Keratinocyte (primary cell): ENCODE measurements at regions not wholly inside any gene's neighbourhood (a gene's known extent, or its start where the extent isn't known, plus 50 kb on each side); places are given as distances from the start of the nearest gene placed in this dataset.

Experiments used
- DNase-seq: peaks from one replicate; pipeline ENCODE4 v3.0.0-alpha.2; 2011; ENCODE audit warnings: low read depth, missing footprints, low spot score
- FAIRE-seq: peaks from 2 replicates; lab custom pipeline; 2011; peaks lifted over from hg19 to GRCh38; lab: Jason Lieb, UNC
- H2AFZ ChIP-seq: 2 replicates; pipeline ENCODE4 v1.6.0; 2012; ENCODE audit warnings: low read length, control low read depth, inconsistent platforms; ENCODE audit not compliant: control insufficient read depth
- H3K27ac ChIP-seq: 2 replicates; pipeline ENCODE4 v1.5.1; 2011; ENCODE audit warnings: low read length; ENCODE audit not compliant: control insufficient read depth, insufficient read depth
- H3K27me3 ChIP-seq: 3 replicates; pipeline ENCODE4 v1.6.0; 2011; ENCODE audit warnings: low read length; ENCODE audit not compliant: control insufficient read depth, insufficient read depth; ENCODE audit errors: extremely low read depth
- H3K36me3 ChIP-seq, 2 experiments: 2 replicates in 1 of 2; 3 replicates in 1 of 2; pipeline ENCODE4 v1.5.1; 2011; ENCODE audit warnings: low read length in 2 of 2, mild to moderate bottlenecking in 1 of 2; ENCODE audit not compliant: control insufficient read depth in 2 of 2, insufficient read depth in 2 of 2; ENCODE audit errors: extremely low read depth in 1 of 2
- H3K4me1 ChIP-seq: 3 replicates; pipeline ENCODE4 v1.5.1; 2011; ENCODE audit warnings: low read length; ENCODE audit not compliant: control insufficient read depth, insufficient read depth; ENCODE audit errors: extremely low read depth
- H3K4me2 ChIP-seq: 3 replicates; pipeline ENCODE4 v1.6.0; 2011; ENCODE audit warnings: low read depth, low read length; ENCODE audit not compliant: control insufficient read depth, insufficient read depth; ENCODE audit errors: extremely low read depth
- H3K4me3 ChIP-seq, 3 experiments: fragments of 200-600 bp in 1 of 3; sonication (generic) in 1 of 3; 2 replicates in 2 of 3; 3 replicates in 1 of 3; pipeline ENCODE4 v1.5.1; 2011 to 2016; ENCODE audit warnings: low read length in 3 of 3, mild to moderate bottlenecking in 3 of 3, control low read depth in 2 of 3, inconsistent platforms in 1 of 3, low read depth in 1 of 3, mixed read lengths in 1 of 3, mixed run types in 1 of 3, moderate library complexity in 1 of 3; ENCODE audit not compliant: control insufficient read depth in 2 of 3, insufficient read depth in 2 of 3; ENCODE audit errors: extremely low read depth in 1 of 3
- H3K79me2 ChIP-seq: 2 replicates; pipeline ENCODE4 v1.6.0; 2012; ENCODE audit warnings: low read length; ENCODE audit not compliant: control insufficient read depth, insufficient read depth
- H3K9ac ChIP-seq: 3 replicates; pipeline ENCODE4 v1.6.0; 2011; ENCODE audit warnings: low read length; ENCODE audit not compliant: control insufficient read depth, insufficient read depth; ENCODE audit errors: extremely low read depth
- H3K9me1 ChIP-seq: 3 replicates; pipeline ENCODE4 v1.6.0; 2011; ENCODE audit warnings: low read length; ENCODE audit not compliant: control insufficient read depth, insufficient read depth; ENCODE audit errors: extremely low read depth
- H3K9me3 ChIP-seq: 2 replicates; pipeline ENCODE4 v1.5.1; 2012; ENCODE audit warnings: low read depth, low read length; ENCODE audit not compliant: control insufficient read depth
- H4K20me1 ChIP-seq: 3 replicates; pipeline ENCODE4 v1.6.0; 2011; ENCODE audit warnings: low read length; ENCODE audit not compliant: control insufficient read depth, insufficient read depth; ENCODE audit errors: extremely low read depth
- CTCF ChIP-seq, 3 experiments: IDR thresholded peaks in 1 of 3; conservative IDR thresholded peaks in 1 of 3; optimal IDR thresholded peaks in 1 of 3; 2 replicates in 2 of 3; 3 replicates in 1 of 3; pipeline versions ENCODE3 to v1.5.1; 2011; ENCODE audit warnings: low read length in 3 of 3, mild to moderate bottlenecking in 3 of 3, moderate library complexity in 2 of 3, control low read depth in 1 of 3, inconsistent platforms in 1 of 3; ENCODE audit not compliant: insufficient read depth in 2 of 3; ENCODE audit errors: extremely low read depth in 1 of 3
- EZH2 ChIP-seq: IDR thresholded peaks from one replicate; pipeline ENCODE4 v1.6.1; 2012; ENCODE audit warnings: inconsistent platforms, mild to moderate bottlenecking, low read length, moderate library complexity
- dilution Hi-C: fragments of 300-500 bp; cut with MboI; formaldehyde crosslinking; loops from one replicate; pipeline ENCODE4 v1.7.0; 2020; ENCODE audit warnings: low sequenced_read_pairs; ENCODE audit not compliant: extremely low pct_ligation_motif_present

GRCh38 chr3:59167756-59168155 lies 117.9 kb upstream of the CFAP20DC start:
- dilution Hi-C loops = no loop called here
- H3K27me3 ChIP-seq = no peaks in the 10 kb centered on the region
- no peak for TF ChIP-seq CTCF (optimal IDR thresholded peaks at IDR 0.05 in 1 of 3, IDR thresholded peaks at IDR 0.05 in 1 of 3, conservative IDR thresholded peaks at IDR 0.05 in 1 of 3; ENCODE audit: extremely low read depth in 1 of 3, insufficient read depth in 2 of 3, low read length in 3 of 3)
- no peak for TF ChIP-seq EZH2
- no peak overlapping the region for H3K27ac ChIP-seq
- H3K36me3 ChIP-seq = no peaks in the 10 kb centered on the region
- H3K79me2 ChIP-seq = no peaks in the 10 kb centered on the region
- no peak overlapping the region for H3K9ac ChIP-seq
- no peaks in the 10 kb centered on the region for H4K20me1 ChIP-seq
- H3K4me2 ChIP-seq = no peak overlapping the region
- no peaks in the 10 kb centered on the region for H3K9me1 ChIP-seq
- DNase-seq (no peak), FAIRE-seq (no peak)
- H3K4me3 ChIP-seq = no peak overlapping the region
- H3K4me1 ChIP-seq = no peaks in the 10 kb centered on the region
- no peak overlapping the region for H2AFZ ChIP-seq
- no peaks in the 10 kb centered on the region for H3K9me3 ChIP-seq

DNA sequence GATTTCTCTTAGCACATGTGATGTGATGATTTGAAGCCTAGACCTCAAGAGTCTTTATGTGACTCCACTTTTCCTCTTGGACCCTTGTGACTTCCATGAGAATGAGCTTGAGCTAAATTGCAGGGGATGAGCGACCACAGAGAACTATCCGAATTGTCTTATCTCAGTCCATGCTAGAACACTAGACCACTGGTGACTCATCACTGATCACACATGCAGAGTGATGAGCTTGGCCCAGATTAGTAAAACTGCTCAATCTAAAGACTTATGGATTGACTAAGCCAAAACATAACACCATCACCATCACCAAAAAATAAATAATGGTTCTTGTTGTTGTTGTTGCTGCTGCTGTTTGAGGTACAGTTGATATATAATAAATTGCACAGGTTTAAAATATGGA lies 114.1 kb upstream of the CFAP20DC start:
- Histone ChIP-seq H3K27me3 (no peaks in the 10 kb centered on the region), H3K9me1 (no peaks in the 10 kb centered on the region), H3K4me2 (no peak overlapping the region), H4K20me1 (no peaks in the 10 kb centered on the region), H3K9ac (no peak overlapping the region), H2AFZ (no peak overlapping the region), H3K9me3 (no peaks in the 10 kb centered on the region), H3K4me3 (no peak overlapping the region), H3K4me1 (no peaks in the 10 kb centered on the region), H3K27ac (no peak overlapping the region), H3K36me3 (no peaks in the 10 kb centered on the region), H3K79me2 (no peaks in the 10 kb centered on the region)
- dilution Hi-C loops = no loop called here
- no peak for DNase-seq
- no peak for FAIRE-seq
- TF ChIP-seq EZH2 (no peak), CTCF (optimal IDR thresholded peaks at IDR 0.05 in 1 of 3, IDR thresholded peaks at IDR 0.05 in 1 of 3, conservative IDR thresholded peaks at IDR 0.05 in 1 of 3; ENCODE audit: extremely low read depth in 1 of 3, insufficient read depth in 2 of 3, low read length in 3 of 3) (no peak)
